Endothelial cell of umbilical vein (primary cell): ENCODE measurements at regions not wholly inside any gene's neighbourhood (a gene's known extent, or its start where the extent isn't known, plus 50 kb on each side); places are given as distances from the start of the nearest gene placed in this dataset.
"Not testable (repeated sequence)": the region's sequence is repeated elsewhere in the genome, so short reads cannot be mapped to it uniquely, and the experiment has no call there.

Source experiments
- BruUV-seq: library from RNA; stranded (reverse); fragments of 400-500 nt; replicated peaks from 2 replicates; lab custom pipeline; 2021; lab: Mats Ljungman, UMichigan
- CTCF ChIA-PET: fragments of 300-600, 350-600 bp; sonication (Branson Sonifier 250); formaldehyde crosslinking; loops from one replicate; lab custom pipeline; 2021; ENCODE audit warnings: antibody characterized with exemption, inconsistent platforms; lab: Charles Lee
- POLR2A ChIA-PET: fragments of 300-600, 350-600 bp; sonication (Branson Sonifier 250); formaldehyde crosslinking; loops from one replicate; lab custom pipeline; 2021; ENCODE audit warnings: antibody characterized with exemption, inconsistent platforms; lab: Charles Lee
- DNase-seq: peaks from one replicate; pipeline ENCODE4 v3.0.0-alpha.2; 2011; ENCODE audit warnings: low read depth, low spot score
- FAIRE-seq: peaks from 2 replicates; lab custom pipeline; 2011; peaks lifted over from hg19 to GRCh38; lab: Jason Lieb, UNC
- H2AFZ ChIP-seq: 2 replicates; pipeline ENCODE4 v1.6.0; 2012; ENCODE audit warnings: low read depth, low read length, control low read depth, inconsistent platforms
- H3K27ac ChIP-seq: 2 replicates; pipeline ENCODE4 v1.5.1; 2011; ENCODE audit warnings: low read depth, mild to moderate bottlenecking, control low read depth, low read length, moderate library complexity; ENCODE audit not compliant: insufficient read depth
- H3K27me3 ChIP-seq, 2 experiments: 2 replicates each; pipeline versions ENCODE4 v1.6.0 to v1.6.1; 2011; ENCODE audit warnings: low read length in 2 of 2, mixed read lengths in 1 of 2; ENCODE audit not compliant: control insufficient read depth in 2 of 2, insufficient read depth in 2 of 2
- H3K36me3 ChIP-seq, 2 experiments: 2 replicates in 1 of 2; 3 replicates in 1 of 2; pipeline ENCODE4 v1.5.1; 2011; ENCODE audit warnings: low read length in 2 of 2, mild to moderate bottlenecking in 1 of 2, moderate library complexity in 1 of 2; ENCODE audit not compliant: control insufficient read depth in 2 of 2, insufficient read depth in 2 of 2; ENCODE audit errors: extremely low read depth in 1 of 2
- H3K4me1 ChIP-seq: 3 replicates; pipeline ENCODE4 v1.5.1; 2011; ENCODE audit warnings: mild to moderate bottlenecking, low read length; ENCODE audit not compliant: control insufficient read depth, insufficient read depth; ENCODE audit errors: extremely low read depth
- H3K4me2 ChIP-seq: 2 replicates; pipeline ENCODE4 v1.6.1; 2011; ENCODE audit warnings: low read length, control low read depth, mixed read lengths; ENCODE audit not compliant: insufficient read depth
- H3K4me3 ChIP-seq, 3 experiments: fragments of 200-600 bp in 1 of 3; sonication (generic), shearing (Covaris generic) in 1 of 3; replicated peaks in 1 of 3; 2 replicates each; pipeline ENCODE4 v1.5.1; 2011 to 2016; ENCODE audit warnings: control low read depth in 3 of 3, low read length in 3 of 3, mild to moderate bottlenecking in 2 of 3, inconsistent platforms in 1 of 3, low read depth in 1 of 3, moderate library complexity in 1 of 3; ENCODE audit not compliant: insufficient read depth in 1 of 3
- H3K79me2 ChIP-seq: 2 replicates; pipeline ENCODE4 v1.6.0; 2012; ENCODE audit warnings: low read length, inconsistent platforms; ENCODE audit not compliant: control insufficient read depth, insufficient read depth
- H3K9ac ChIP-seq: replicated peaks from 2 replicates; pipeline ENCODE3; 2011; ENCODE audit warnings: low read length, control low read depth; ENCODE audit not compliant: insufficient read depth; ENCODE audit errors: extremely low read depth
- H3K9me1 ChIP-seq: replicated peaks from 3 replicates; pipeline ENCODE4 v1.6.0; 2011; ENCODE audit warnings: mild to moderate bottlenecking, low read length; ENCODE audit not compliant: control insufficient read depth, insufficient read depth; ENCODE audit errors: extremely low read depth
- H3K9me3 ChIP-seq: replicated peaks from 2 replicates; pipeline ENCODE4 v1.5.1; 2012; ENCODE audit warnings: low read length, inconsistent platforms; ENCODE audit not compliant: control insufficient read depth, insufficient read depth
- H4K20me1 ChIP-seq: replicated peaks from 2 replicates; pipeline ENCODE3; 2011; ENCODE audit warnings: mild to moderate bottlenecking, low read length; ENCODE audit not compliant: control insufficient read depth, insufficient read depth; ENCODE audit errors: extremely low read depth
- CTCF ChIP-seq, 2 donors: IDR thresholded peaks; 1 replicate in 1 of 2; 2 replicates in 1 of 2; pipeline ENCODE4 v1.5.1; 2011; ENCODE audit warnings: low read length in 2 of 2, mild to moderate bottlenecking in 2 of 2, moderate library complexity in 2 of 2, control low read depth in 1 of 2, inconsistent platforms in 1 of 2, low read depth in 1 of 2; ENCODE audit not compliant: insufficient read depth in 1 of 2; ENCODE audit errors: extremely low read depth in 1 of 2
- GATA2 ChIP-seq: IDR thresholded peaks from 2 replicates; pipeline ENCODE4 v1.7.0; 2011; ENCODE audit warnings: low read depth, mild to moderate bottlenecking, moderate library complexity, mixed read lengths, low read length; ENCODE audit not compliant: insufficient read length, insufficient read depth
- POLR2AphosphoS5 ChIP-seq: IDR thresholded peaks from 2 replicates; pipeline ENCODE4 v1.6.1; 2012; ENCODE audit warnings: low read depth, mild to moderate bottlenecking, control low read depth, low read length, moderate library complexity; ENCODE audit not compliant: insufficient read depth
- dilution Hi-C: fragments of 300-500 bp; cut with MboI; formaldehyde crosslinking; loops from one replicate; pipeline ENCODE4 v1.15.0; 2019; ENCODE audit warnings: low sequenced_read_pairs; ENCODE audit not compliant: extremely low pct_ligation_motif_present
- intact Hi-C: fragments of 100-400 bp; cut with micrococcal nuclease; formaldehyde crosslinking; loops from one replicate; pipeline ENCODE4 v1.10.0; 2022
- TF ChIP-seq, protein P1 (sequence below): IDR thresholded peaks from 2 replicates; pipeline ENCODE4 v1.6.1; 2011; ENCODE audit not compliant: insufficient read depth, insufficient read length

DNA sequence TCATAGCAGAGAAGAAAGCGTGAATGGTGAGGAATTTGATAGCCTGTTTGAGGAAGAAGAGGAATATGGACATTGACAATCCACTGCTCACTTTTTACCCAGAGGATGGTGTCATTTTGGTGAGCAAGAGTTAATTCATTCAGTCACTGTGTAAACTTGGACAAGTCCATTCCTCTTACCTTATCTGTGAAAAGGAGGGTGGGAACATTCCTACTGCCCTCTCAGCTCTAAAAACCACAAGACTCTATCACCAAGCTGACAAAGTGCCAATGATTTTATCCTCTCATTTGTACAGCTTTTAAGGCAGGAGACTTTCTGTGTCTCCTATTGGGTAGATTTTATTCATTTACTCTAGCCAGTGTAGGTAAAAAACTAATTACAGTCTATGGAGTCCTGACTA lies 103.8 kb downstream of the LUZP4 start:
- ChIA-PET POLR2A (no interaction called here), CTCF (no interaction called here)
- DNase-seq (no peak), FAIRE-seq (no peak)
- H3K27ac ChIP-seq, result no peak overlapping the region
- TF ChIP-seq GATA2, result no peak
- TF ChIP-seq, protein P1, sequence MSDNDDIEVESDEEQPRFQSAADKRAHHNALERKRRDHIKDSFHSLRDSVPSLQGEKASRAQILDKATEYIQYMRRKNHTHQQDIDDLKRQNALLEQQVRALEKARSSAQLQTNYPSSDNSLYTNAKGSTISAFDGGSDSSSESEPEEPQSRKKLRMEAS, result no peak
- no peak for TF ChIP-seq POLR2AphosphoS5
- TF ChIP-seq CTCF (IDR thresholded peaks at IDR 0.05; ENCODE audit: extremely low read depth in 1 of 2, insufficient read depth in 1 of 2, low read depth in 1 of 2, low read length in 2 of 2), result no peak
- no peak overlapping the region for H2AFZ ChIP-seq
- H3K79me2 ChIP-seq, result no peaks in the 10 kb centered on the region
- no peak overlapping the region for H3K9ac ChIP-seq
- no peaks in the 10 kb centered on the region for H3K9me3 ChIP-seq
- H3K4me1 ChIP-seq, result peaks cover 4% of the 10 kb centered on the region
- H3K4me3 ChIP-seq, result no peak overlapping the region
- BruUV-seq, result no TSS peak
- no peak overlapping the region for H3K4me2 ChIP-seq
- intact Hi-C loops (no loop called here), dilution Hi-C loops (no loop called here)
- no peaks in the 10 kb centered on the region for H3K27me3 ChIP-seq
- no peaks in the 10 kb centered on the region for H3K36me3 ChIP-seq
- H4K20me1 ChIP-seq, result no peaks in the 10 kb centered on the region
- no peaks in the 10 kb centered on the region for H3K9me1 ChIP-seq

DNA sequence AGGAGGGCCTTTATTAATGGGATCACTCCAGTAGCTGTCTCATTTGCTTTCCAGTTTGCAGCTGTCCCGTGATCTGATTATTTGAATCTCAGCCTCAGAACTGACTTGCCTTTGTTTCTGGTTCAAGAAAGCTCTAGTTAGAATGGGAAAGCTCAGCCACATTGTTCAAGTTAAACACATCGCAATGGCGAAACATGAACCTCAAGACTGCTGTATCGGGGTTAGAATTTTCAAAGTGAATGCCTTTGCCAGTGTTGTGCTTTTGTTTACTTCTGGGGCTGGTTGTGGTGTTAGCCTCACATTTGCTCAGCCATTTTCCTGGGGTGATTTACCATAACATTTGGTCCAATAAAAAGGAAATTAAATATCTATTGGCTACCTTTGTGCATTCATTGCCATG lies 105.3 kb downstream of the LUZP4 start:
- FAIRE-seq, H3K9me1 ChIP-seq, DNase-seq, BruUV-seq, H3K79me2 ChIP-seq, H3K9me3 ChIP-seq, dilution Hi-C loops, H3K4me2 ChIP-seq, H3K27me3 ChIP-seq, H3K9ac ChIP-seq, H3K4me1 ChIP-seq, POLR2A ChIA-PET, H3K4me3 ChIP-seq, H2AFZ ChIP-seq, intact Hi-C loops, H3K36me3 ChIP-seq, H3K27ac ChIP-seq, H4K20me1 ChIP-seq: not testable (repeated sequence)
- CTCF ChIA-PET, result interaction anchor here (1.1 kb wide), 1 partner anchor 10 kb away, joined by 3 read pairs; no protein-coding TSS in a partner anchor
